HG02759 (cell line): ENCODE measurements at regions not wholly inside any gene's neighbourhood (a gene's known extent, or its start where the extent isn't known, plus 50 kb on each side); places are given as distances from the start of the nearest gene placed in this dataset.
"Not testable (repeated sequence)": the region's sequence is repeated elsewhere in the genome, so short reads cannot be mapped to it uniquely, and the experiment has no call there.

ENCODE experiments used
- ATAC-seq: cut with Tn5 transposase; IDR thresholded peaks from one replicate; pipeline ENCODE4 v1.9.1; 2021; ENCODE audit warnings: mild to moderate bottlenecking, moderate library complexity; ENCODE audit not compliant: unreplicated experiment

- no peak for ATAC-seq
Measured at GRCh38 chr6:167559675-167560479, 235.0 kb downstream of the TTLL2 start.

GRCh38 chr6:167560673-167561569, 236.0 kb downstream of the TTLL2 start:
- ATAC-seq, result no peak

GRCh38 chr6:167562862-167563261, 238.0 kb downstream of the TTLL2 start:
- ATAC-seq, result not testable (repeated sequence)

GRCh38 chr6:167564416-167565250, 239.7 kb downstream of the TTLL2 start:
- no peak for ATAC-seq

- no peak for ATAC-seq
Measured at GRCh38 chr6:167565388-167565787, 240.5 kb downstream of the TTLL2 start.

- ATAC-seq, result no peak
Measured at GRCh38 chr6:167565884-167566599, 241.2 kb downstream of the TTLL2 start.

- no peak for ATAC-seq
Measured at GRCh38 chr6:167566711-167567141, 241.8 kb downstream of the TTLL2 start.

GRCh38 chr6:167567142-167568033, 242.5 kb downstream of the TTLL2 start:
- ATAC-seq, result no peak

- no peak for ATAC-seq
Measured at GRCh38 chr6:167568407-167569024, 243.6 kb downstream of the TTLL2 start.

GRCh38 chr6:167569041-167569805, 244.3 kb downstream of the TTLL2 start:
- no peak for ATAC-seq

GRCh38 chr6:167569879-167570278, 245.0 kb downstream of the TTLL2 start:
- no peak for ATAC-seq

GRCh38 chr6:167570460-167571400, 245.8 kb downstream of the TTLL2 start:
- no peak for ATAC-seq

GRCh38 chr6:167571550-167571949, 246.7 kb downstream of the TTLL2 start:
- ATAC-seq, result no peak

- no peak for ATAC-seq
Measured at GRCh38 chr6:167572106-167572505, 247.2 kb downstream of the TTLL2 start.

GRCh38 chr6:167572841-167573271, 248.0 kb downstream of the TTLL2 start:
- ATAC-seq, result no peak

- ATAC-seq, result no peak
Measured at GRCh38 chr6:167573461-167574215, 248.8 kb downstream of the TTLL2 start.
